Fibroblast of lung (primary cell): ENCODE measurements at regions not wholly inside any gene's neighbourhood (a gene's known extent, or its start where the extent isn't known, plus 50 kb on each side); places are given as distances from the start of the nearest gene placed in this dataset.

ENCODE experiments used
- DNase-seq, 2 donors: peaks; one replicate each; pipeline versions ENCODE4 v3.0.0 to v3.0.0-alpha.2; 2010; ENCODE audit warnings: low read depth in 2 of 2
- H2AFZ ChIP-seq: 2 replicates; pipeline ENCODE4 v1.5.1; 2012; ENCODE audit warnings: low read length, control low read depth, inconsistent platforms
- H3K27ac ChIP-seq: 2 replicates; pipeline ENCODE4 v1.5.1; 2011; ENCODE audit warnings: low read length, control low read depth; ENCODE audit not compliant: insufficient read depth
- H3K27me3 ChIP-seq: 2 replicates; pipeline ENCODE4 v1.5.1; 2011; ENCODE audit warnings: mild to moderate bottlenecking, low read length; ENCODE audit not compliant: control insufficient read depth, insufficient read depth
- H3K36me3 ChIP-seq: 2 replicates; pipeline ENCODE4 v1.5.1; 2011; ENCODE audit warnings: low read length; ENCODE audit not compliant: control insufficient read depth, insufficient read depth
- H3K4me1 ChIP-seq: 2 replicates; pipeline ENCODE4 v1.5.1; 2011; ENCODE audit warnings: low read length; ENCODE audit not compliant: control insufficient read depth, insufficient read depth; ENCODE audit errors: extremely low read depth
- H3K4me2 ChIP-seq: 2 replicates; pipeline ENCODE4 v1.5.1; 2011; ENCODE audit warnings: low read length, control low read depth; ENCODE audit not compliant: insufficient read depth; ENCODE audit errors: extremely low read depth
- H3K4me3 ChIP-seq, 4 experiments: fragments of 200-600 bp in 1 of 4; sonication (generic) in 1 of 4; replicated peaks in 1 of 4; 2 replicates each; pipeline ENCODE4 v1.5.1; 2011 to 2016; ENCODE audit warnings: low read length in 4 of 4, low read depth in 3 of 4, mild to moderate bottlenecking in 3 of 4, control low read depth in 2 of 4, inconsistent platforms in 1 of 4, mixed read lengths in 1 of 4; ENCODE audit not compliant: insufficient read depth in 1 of 4; ENCODE audit errors: control extremely low read depth in 1 of 4
- H3K79me2 ChIP-seq: 2 replicates; pipeline ENCODE4 v1.5.1; 2012; ENCODE audit warnings: mild to moderate bottlenecking, low read length, inconsistent platforms; ENCODE audit not compliant: control insufficient read depth, insufficient read depth
- H3K9ac ChIP-seq: 2 replicates; pipeline ENCODE4 v1.5.1; 2011; ENCODE audit warnings: mild to moderate bottlenecking, low read length, control low read depth; ENCODE audit not compliant: insufficient read depth
- H3K9me3 ChIP-seq: 2 replicates; pipeline ENCODE4 v1.5.1; 2012; ENCODE audit warnings: low read depth, low read length; ENCODE audit not compliant: control insufficient read depth, insufficient read depth
- H4K20me1 ChIP-seq: 2 replicates; pipeline ENCODE4 v1.5.1; 2011; ENCODE audit warnings: low read length; ENCODE audit not compliant: control insufficient read depth, insufficient read depth; ENCODE audit errors: extremely low read depth
- CTCF ChIP-seq, 2 donors: IDR thresholded peaks in 1 of 2; conservative IDR thresholded peaks in 1 of 2; 1 replicate in 1 of 2; 2 replicates in 1 of 2; pipeline ENCODE4 v1.5.1; 2011 to 2012; ENCODE audit warnings: low read length in 2 of 2, control low read depth in 1 of 2, inconsistent platforms in 1 of 2, low read depth in 1 of 2, mild to moderate bottlenecking in 1 of 2
- EZH2 ChIP-seq: IDR thresholded peaks from 2 replicates; pipeline ENCODE4 v1.5.1; 2012; ENCODE audit warnings: low read length, control low read depth, mild to moderate bottlenecking; ENCODE audit errors: missing control alignments

DNA sequence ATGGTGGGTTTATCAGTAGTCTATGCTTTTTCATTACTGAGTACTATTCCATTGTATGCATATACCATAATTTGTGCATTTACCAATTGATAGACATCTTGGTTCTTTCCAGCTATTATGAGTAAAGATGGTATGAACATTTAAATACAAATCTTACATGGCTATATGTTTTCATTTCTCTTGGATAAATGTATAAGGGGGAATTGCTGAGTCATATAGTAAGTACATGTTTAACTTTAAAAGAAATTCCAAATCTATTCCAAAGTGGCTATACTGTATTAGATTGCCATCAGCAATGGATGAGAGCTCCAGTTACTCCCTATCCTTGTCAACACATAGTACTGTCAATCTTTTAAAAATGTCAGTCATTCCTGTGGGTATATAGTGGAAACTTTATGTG, 243.9 kb downstream of the CDCA7 start:
- Histone ChIP-seq H2AFZ (no peak overlapping the region), H3K4me2 (no peak overlapping the region), H3K27ac (no peak overlapping the region), H3K79me2 (no peaks in the 10 kb centered on the region), H3K9me3 (no peaks in the 10 kb centered on the region), H3K9ac (no peak overlapping the region), H3K36me3 (no peaks in the 10 kb centered on the region), H3K4me3 (no peak overlapping the region), H3K4me1 (no peaks in the 10 kb centered on the region), H3K27me3 (no peaks in the 10 kb centered on the region), H4K20me1 (no peaks in the 10 kb centered on the region)
- TF ChIP-seq EZH2 (no peak), CTCF (conservative IDR thresholded peaks at IDR 0.05 in 1 of 2, IDR thresholded peaks at IDR 0.05 in 1 of 2; ENCODE audit: low read depth in 1 of 2, low read length in 2 of 2) (no peak)
- no peak for DNase-seq

- no peak overlapping the region for H3K4me3 ChIP-seq
- no peak overlapping the region for H3K4me2 ChIP-seq
- H3K9me3 ChIP-seq, result no peaks in the 10 kb centered on the region
- no peak overlapping the region for H3K9ac ChIP-seq
- TF ChIP-seq CTCF (conservative IDR thresholded peaks at IDR 0.05 in 1 of 2, IDR thresholded peaks at IDR 0.05 in 1 of 2; ENCODE audit: low read depth in 1 of 2, low read length in 2 of 2) (no peak), EZH2 (no peak)
- H3K27ac ChIP-seq, result no peak overlapping the region
- no peaks in the 10 kb centered on the region for H3K27me3 ChIP-seq
- no peaks in the 10 kb centered on the region for H3K4me1 ChIP-seq
- H2AFZ ChIP-seq, result no peak overlapping the region
- H3K79me2 ChIP-seq, result no peaks in the 10 kb centered on the region
- H3K36me3 ChIP-seq, result no peaks in the 10 kb centered on the region
- no peaks in the 10 kb centered on the region for H4K20me1 ChIP-seq
- DNase-seq, result no peak
Observed at GRCh38 chr2:173599821-173600359, 245.2 kb downstream of the CDCA7 start.

- H3K4me3 ChIP-seq, result no peak overlapping the region
Observed at GRCh38 chr2:173602153-173602795, 247.6 kb downstream of the CDCA7 start.

More at GRCh38 chr2:173602153-173602795, 247.6 kb downstream of the CDCA7 start:
- H3K4me2 ChIP-seq, result no peak overlapping the region
- no peaks in the 10 kb centered on the region for H3K4me1 ChIP-seq
- no peaks in the 10 kb centered on the region for H3K36me3 ChIP-seq
- no peaks in the 10 kb centered on the region for H4K20me1 ChIP-seq
- H3K79me2 ChIP-seq, result no peaks in the 10 kb centered on the region
- no peak for DNase-seq
- H3K27ac ChIP-seq, result no peak overlapping the region
- H3K27me3 ChIP-seq, result no peaks in the 10 kb centered on the region
- no peak overlapping the region for H3K9ac ChIP-seq
- no peaks in the 10 kb centered on the region for H3K9me3 ChIP-seq
- TF ChIP-seq EZH2 (no peak), CTCF (conservative IDR thresholded peaks at IDR 0.05 in 1 of 2, IDR thresholded peaks at IDR 0.05 in 1 of 2; ENCODE audit: low read depth in 1 of 2, low read length in 2 of 2) (no peak)
- H2AFZ ChIP-seq, result no peak overlapping the region
